ENCODE measurements at regions not wholly inside any gene's neighbourhood (a gene's known extent, or its start where the extent isn't known, plus 50 kb on each side); places are given as distances from the start of the nearest gene placed in this dataset.
A peak's percentile ranks its signal among the peaks of the same experiment; 100 is the strongest.

GRCh38 chr4:117968606-117969005, 65.7 kb upstream of the NDST3 start:
- Histone ChIP-seq H3K27ac (ENCODE audit: low read depth, low read length) (no peak overlapping the region), H3K27me3 (ENCODE audit: control insufficient read depth, insufficient read depth, low read length, poor library complexity, severe bottlenecking) (no peaks in the 10 kb centered on the region), H3K4me3 (ENCODE audit: low read length) (no peak overlapping the region), H3K4me1 (ENCODE audit: control insufficient read depth, insufficient read depth, low read length) (no peaks in the 10 kb centered on the region), H3K9me3 (ENCODE audit: control insufficient read depth, low read length) (no peaks in the 10 kb centered on the region), H3K36me3 (ENCODE audit: control insufficient read depth, insufficient read depth, low read length) (no peaks in the 10 kb centered on the region), H3K9ac (ENCODE audit: extremely low read depth, low read length, poor library complexity, severe bottlenecking) (no peak overlapping the region)
- DNase-seq, result no peak
- Mint-ChIP-seq H3K27me3 (ENCODE audit: insufficient read depth) (no peaks in the 10 kb centered on the region), H3K4me1 (no peaks in the 10 kb centered on the region), H3K36me3 (ENCODE audit: low read depth) (no peaks in the 10 kb centered on the region), H3K9me3 (no peaks in the 10 kb centered on the region), H3K27ac (no peak overlapping the region), H3K4me3 (no peak overlapping the region)
- TF ChIP-seq, protein P1, sequence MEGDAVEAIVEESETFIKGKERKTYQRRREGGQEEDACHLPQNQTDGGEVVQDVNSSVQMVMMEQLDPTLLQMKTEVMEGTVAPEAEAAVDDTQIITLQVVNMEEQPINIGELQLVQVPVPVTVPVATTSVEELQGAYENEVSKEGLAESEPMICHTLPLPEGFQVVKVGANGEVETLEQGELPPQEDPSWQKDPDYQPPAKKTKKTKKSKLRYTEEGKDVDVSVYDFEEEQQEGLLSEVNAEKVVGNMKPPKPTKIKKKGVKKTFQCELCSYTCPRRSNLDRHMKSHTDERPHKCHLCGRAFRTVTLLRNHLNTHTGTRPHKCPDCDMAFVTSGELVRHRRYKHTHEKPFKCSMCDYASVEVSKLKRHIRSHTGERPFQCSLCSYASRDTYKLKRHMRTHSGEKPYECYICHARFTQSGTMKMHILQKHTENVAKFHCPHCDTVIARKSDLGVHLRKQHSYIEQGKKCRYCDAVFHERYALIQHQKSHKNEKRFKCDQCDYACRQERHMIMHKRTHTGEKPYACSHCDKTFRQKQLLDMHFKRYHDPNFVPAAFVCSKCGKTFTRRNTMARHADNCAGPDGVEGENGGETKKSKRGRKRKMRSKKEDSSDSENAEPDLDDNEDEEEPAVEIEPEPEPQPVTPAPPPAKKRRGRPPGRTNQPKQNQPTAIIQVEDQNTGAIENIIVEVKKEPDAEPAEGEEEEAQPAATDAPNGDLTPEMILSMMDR (conservative IDR thresholded peaks at IDR 0.05), result peak; percentile 49
- 76 to 94% methylated on average over 2 of the region's 2 CpGs for WGBS, 2 experiments (ENCODE audit: insufficient coverage in 1 of 2, insufficient read length in 1 of 2)

GRCh38 chr4:117971403-117971802, 62.9 kb upstream of the NDST3 start:
- Mint-ChIP-seq H3K9me3 (no peaks in the 10 kb centered on the region), H3K27me3 (ENCODE audit: insufficient read depth) (no peaks in the 10 kb centered on the region), H3K4me1 (no peaks in the 10 kb centered on the region), H3K27ac (no peak overlapping the region), H3K36me3 (ENCODE audit: low read depth) (no peaks in the 10 kb centered on the region), H3K4me3 (no peak overlapping the region)
- TF ChIP-seq, protein P1 (conservative IDR thresholded peaks at IDR 0.05), result no peak
- Histone ChIP-seq H3K9ac (ENCODE audit: extremely low read depth, low read length, poor library complexity, severe bottlenecking) (no peak overlapping the region), H3K36me3 (ENCODE audit: control insufficient read depth, insufficient read depth, low read length) (no peaks in the 10 kb centered on the region), H3K27me3 (ENCODE audit: control insufficient read depth, insufficient read depth, low read length, poor library complexity, severe bottlenecking) (no peaks in the 10 kb centered on the region), H3K27ac (ENCODE audit: low read depth, low read length) (no peak overlapping the region), H3K4me1 (ENCODE audit: control insufficient read depth, insufficient read depth, low read length) (no peaks in the 10 kb centered on the region), H3K9me3 (ENCODE audit: control insufficient read depth, low read length) (no peaks in the 10 kb centered on the region), H3K4me3 (ENCODE audit: low read length) (no peak overlapping the region)
- 80 to 83% methylated on average over 1 of the region's 2 CpGs for WGBS, 2 experiments (ENCODE audit: insufficient coverage in 1 of 2, insufficient read length in 1 of 2)
- no peak for DNase-seq

GRCh38 chr4:117983541-117984365, 50.5 kb upstream of the NDST3 start:
- Mint-ChIP-seq H3K27me3 (ENCODE audit: insufficient read depth) (no peaks in the 10 kb centered on the region), H3K4me1 (peaks cover 13% of the 10 kb centered on the region), H3K4me3 (no peak overlapping the region), H3K27ac (no peak overlapping the region), H3K9me3 (no peaks in the 10 kb centered on the region), H3K36me3 (ENCODE audit: low read depth) (no peaks in the 10 kb centered on the region)
- Histone ChIP-seq H3K9ac (ENCODE audit: extremely low read depth, low read length, poor library complexity, severe bottlenecking) (no peak overlapping the region), H3K4me1 (ENCODE audit: control insufficient read depth, insufficient read depth, low read length) (peaks cover 2% of the 10 kb centered on the region), H3K4me3 (ENCODE audit: low read length) (no peak overlapping the region), H3K27me3 (ENCODE audit: control insufficient read depth, insufficient read depth, low read length, poor library complexity, severe bottlenecking) (no peaks in the 10 kb centered on the region), H3K9me3 (ENCODE audit: control insufficient read depth, low read length) (no peaks in the 10 kb centered on the region), H3K27ac (ENCODE audit: low read depth, low read length) (no peak overlapping the region), H3K36me3 (ENCODE audit: control insufficient read depth, insufficient read depth, low read length) (no peaks in the 10 kb centered on the region)
- 89 to 100% methylated on average over 4 to 5 of the region's 5 CpGs for WGBS, 2 experiments (ENCODE audit: insufficient coverage in 1 of 2, insufficient read length in 1 of 2)
- TF ChIP-seq, protein P1 (conservative IDR thresholded peaks at IDR 0.05), result no peak
- no peak for DNase-seq
